ENCODE measurements at regions not wholly inside any gene's neighbourhood (a gene's known extent, or its start where the extent isn't known, plus 50 kb on each side); places are given as distances from the start of the nearest gene placed in this dataset.

DNA sequence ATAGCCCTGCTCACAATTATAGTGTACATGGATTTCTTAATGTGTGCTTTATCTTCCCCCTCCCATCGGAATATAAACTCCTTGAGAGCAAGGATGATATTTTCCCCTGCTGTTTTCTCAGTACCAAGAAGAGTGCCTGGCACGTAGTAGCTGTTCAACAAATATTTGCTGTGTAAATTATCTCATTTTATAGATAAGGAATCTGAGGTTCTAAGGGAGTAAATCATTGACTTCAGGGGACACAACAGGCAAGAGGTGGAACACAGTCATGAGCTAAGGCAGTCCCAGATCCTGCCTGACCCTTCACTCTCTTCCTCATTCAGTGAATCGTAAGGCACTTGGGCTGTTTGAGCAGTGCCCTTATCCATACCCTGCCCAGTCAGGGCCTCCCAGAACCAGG is 187.3 kb upstream of the TNP1 start:
- no peak for DNase-seq
- Histone ChIP-seq H3K27me3 (no peaks in the 10 kb centered on the region), H3K4me3 (no peak overlapping the region), H3K27ac (peak overlapping the region in 3 of 4 donors; percentile 60 to 75 (median 72)), H3K4me1 (peaks cover 0 to 42% (median 5%) of the 10 kb centered on the region in 3 donors), H3K36me3 (no peaks in the 10 kb centered on the region), H3K9me3 (no peaks in the 10 kb centered on the region)
- intact Hi-C loops (cut with DNase I), result no loop called here
- no peak for TF ChIP-seq POLR2A (IDR thresholded peaks at IDR 0.05)
- TF ChIP-seq, protein P1, sequence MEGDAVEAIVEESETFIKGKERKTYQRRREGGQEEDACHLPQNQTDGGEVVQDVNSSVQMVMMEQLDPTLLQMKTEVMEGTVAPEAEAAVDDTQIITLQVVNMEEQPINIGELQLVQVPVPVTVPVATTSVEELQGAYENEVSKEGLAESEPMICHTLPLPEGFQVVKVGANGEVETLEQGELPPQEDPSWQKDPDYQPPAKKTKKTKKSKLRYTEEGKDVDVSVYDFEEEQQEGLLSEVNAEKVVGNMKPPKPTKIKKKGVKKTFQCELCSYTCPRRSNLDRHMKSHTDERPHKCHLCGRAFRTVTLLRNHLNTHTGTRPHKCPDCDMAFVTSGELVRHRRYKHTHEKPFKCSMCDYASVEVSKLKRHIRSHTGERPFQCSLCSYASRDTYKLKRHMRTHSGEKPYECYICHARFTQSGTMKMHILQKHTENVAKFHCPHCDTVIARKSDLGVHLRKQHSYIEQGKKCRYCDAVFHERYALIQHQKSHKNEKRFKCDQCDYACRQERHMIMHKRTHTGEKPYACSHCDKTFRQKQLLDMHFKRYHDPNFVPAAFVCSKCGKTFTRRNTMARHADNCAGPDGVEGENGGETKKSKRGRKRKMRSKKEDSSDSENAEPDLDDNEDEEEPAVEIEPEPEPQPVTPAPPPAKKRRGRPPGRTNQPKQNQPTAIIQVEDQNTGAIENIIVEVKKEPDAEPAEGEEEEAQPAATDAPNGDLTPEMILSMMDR (IDR thresholded peaks at IDR 0.05), result no peak
- 71 to 77% methylated on average over 3 of the region's 3 CpGs for WGBS, 2 donors

- H3K27me3 ChIP-seq, result no peaks in the 10 kb centered on the region
- DNase-seq, result no peak
Measured at GRCh38 chr2:217045700-217046475, 186.0 kb upstream of the TNP1 start.

DNA sequence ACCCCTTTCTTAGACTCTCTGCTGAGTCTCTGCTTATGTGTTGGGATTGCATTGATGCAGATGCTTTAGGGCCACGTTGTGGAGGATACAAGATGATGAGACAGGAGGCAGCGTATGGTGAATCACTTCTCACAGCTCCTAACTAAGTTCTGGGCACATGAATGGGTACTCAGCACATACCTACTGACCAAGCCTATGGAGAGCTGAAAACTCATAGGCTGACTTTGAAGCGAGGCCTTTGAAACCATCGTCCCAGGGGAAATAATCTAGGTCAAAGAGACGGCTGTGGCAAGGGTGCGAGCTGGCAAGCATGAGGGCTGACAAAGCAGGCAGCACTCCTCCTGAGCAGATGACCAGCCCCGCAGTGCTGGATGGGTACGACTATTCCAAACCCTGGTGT is 180.2 kb upstream of the TNP1 start:
- intact Hi-C loops (cut with DNase I), result no loop called here
- WGBS, 2 donors, result 79 to 98% methylated on average over 4 to 8 of the region's 8 CpGs
- Histone ChIP-seq H3K36me3 (no peaks in the 10 kb centered on the region), H3K4me3 (no peak overlapping the region), H3K4me1 (peaks cover 0 to 33% (median 21%) of the 10 kb centered on the region in 3 donors), H3K27me3 (no peaks in the 10 kb centered on the region), H3K27ac (no peak overlapping the region), H3K9me3 (no peaks in the 10 kb centered on the region)
- no peak for DNase-seq
- TF ChIP-seq, protein P1 (IDR thresholded peaks at IDR 0.05), result no peak
- TF ChIP-seq POLR2A (IDR thresholded peaks at IDR 0.05), result no peak

More at GRCh38 chr2:217045700-217046475, 186.0 kb upstream of the TNP1 start:
- peaks cover 0 to 42% (median 5%) of the 10 kb centered on the region in 3 donors for H3K4me1 ChIP-seq
- H3K36me3 ChIP-seq, result no peaks in the 10 kb centered on the region
- TF ChIP-seq POLR2A (IDR thresholded peaks at IDR 0.05), result no peak
- TF ChIP-seq, protein P1 (IDR thresholded peaks at IDR 0.05), result no peak
- no peaks in the 10 kb centered on the region for H3K9me3 ChIP-seq
- WGBS, 2 donors, result 47 to 51% methylated on average over 7 of the region's 7 CpGs
- intact Hi-C loops (cut with DNase I), result no loop called here
- peak overlapping the region in 3 of 4 donors; percentile 60 to 72 (median 68) for H3K27ac ChIP-seq
- no peak overlapping the region for H3K4me3 ChIP-seq

DNA sequence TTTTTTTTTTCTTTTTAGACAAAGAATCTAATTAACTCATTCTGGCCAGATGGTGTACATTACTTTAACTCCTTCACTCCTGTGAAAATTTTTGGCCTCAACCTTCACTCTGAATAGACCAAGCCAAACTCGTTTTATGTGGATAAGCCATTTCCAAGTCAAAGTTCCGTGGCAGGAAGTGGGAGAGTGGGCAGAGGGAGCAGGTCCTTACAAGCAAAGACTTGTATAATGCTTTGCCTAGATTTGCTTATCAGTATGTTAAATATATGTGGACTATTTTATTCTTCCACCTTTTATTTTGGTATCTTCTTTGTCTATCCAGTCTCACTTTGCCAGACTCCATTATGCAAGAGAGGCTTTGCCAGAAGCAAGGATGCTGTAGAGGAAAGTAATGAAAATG is 178.1 kb upstream of the TNP1 start:
- DNase-seq, result no peak
- WGBS, 2 donors, result 9 to 18% methylated on average over 2 of the region's 2 CpGs

GRCh38 chr2:217037353-217037752 is 177.5 kb upstream of the TNP1 start:
- Histone ChIP-seq H3K4me3 (no peak overlapping the region), H3K27me3 (no peaks in the 10 kb centered on the region), H3K36me3 (no peaks in the 10 kb centered on the region), H3K4me1 (peaks cover 0 to 33% (median 21%) of the 10 kb centered on the region in 3 donors), H3K9me3 (no peaks in the 10 kb centered on the region), H3K27ac (no peak overlapping the region)
- intact Hi-C loops (cut with DNase I), result no loop called here
- no peak for DNase-seq
- WGBS, 2 donors, result 17 to 49% methylated on average over 2 to 3 of the region's 3 CpGs
- TF ChIP-seq, protein P1 (IDR thresholded peaks at IDR 0.05), result no peak
- no peak for TF ChIP-seq POLR2A (IDR thresholded peaks at IDR 0.05)

More for the DNA sequence above, 178.1 kb upstream of the TNP1 start:
- intact Hi-C loops (cut with DNase I), result no loop called here
- Histone ChIP-seq H3K4me3 (no peak overlapping the region), H3K9me3 (no peaks in the 10 kb centered on the region), H3K4me1 (peaks cover 0 to 33% (median 21%) of the 10 kb centered on the region in 3 donors), H3K27me3 (no peaks in the 10 kb centered on the region), H3K36me3 (no peaks in the 10 kb centered on the region), H3K27ac (no peak overlapping the region)
- no peak for TF ChIP-seq POLR2A (IDR thresholded peaks at IDR 0.05)
- TF ChIP-seq, protein P1 (IDR thresholded peaks at IDR 0.05), result no peak
